ENCODE measurements at regions not wholly inside any gene's neighbourhood (a gene's known extent, or its start where the extent isn't known, plus 50 kb on each side); places are given as distances from the start of the nearest gene placed in this dataset.

DNA sequence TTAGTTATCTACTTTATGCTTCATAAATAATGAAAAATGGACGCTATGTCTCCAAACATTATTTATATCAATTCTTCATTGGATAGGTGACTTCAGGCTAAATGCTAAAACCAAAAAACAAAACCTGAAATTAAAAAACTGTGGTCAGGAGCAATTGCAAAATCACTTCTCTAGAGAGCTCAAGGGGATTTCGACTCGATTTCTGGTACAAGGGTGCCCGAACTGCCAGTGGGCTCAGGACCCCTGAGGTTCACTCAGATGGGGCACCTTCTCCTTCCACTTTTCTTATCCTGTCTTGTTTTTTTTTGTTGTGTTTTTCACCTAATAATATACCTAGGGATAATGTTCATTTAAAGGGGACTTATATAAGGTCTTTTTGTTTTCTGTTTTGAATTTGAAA lies 65.8 kb upstream of the CELF4 start:
- Histone ChIP-seq H3K4me1 (ENCODE audit: control insufficient read depth, insufficient read depth, low read length) (no peaks in the 10 kb centered on the region), H3K4me3 (ENCODE audit: low read length) (no peak overlapping the region), H3K27me3 (ENCODE audit: control insufficient read depth, insufficient read depth) (no peaks in the 10 kb centered on the region), H3K9me3 (ENCODE audit: control insufficient read depth, low read length) (no peaks in the 10 kb centered on the region), H3K27ac (ENCODE audit: low read length) (no peak overlapping the region)
- ATAC-seq (no peak), DNase-seq (no peak)
- 84% methylated on average over 4 of the region's 4 CpGs for WGBS
- intact Hi-C loops (cut with DNase I): no loop called here

- no peak overlapping the region for H3K4me3 ChIP-seq (ENCODE audit: low read length)
- DNase-seq (no peak), ATAC-seq (no peak)
- no peaks in the 10 kb centered on the region for H3K9me3 ChIP-seq (ENCODE audit: control insufficient read depth, low read length)
- no peaks in the 10 kb centered on the region for H3K4me1 ChIP-seq (ENCODE audit: control insufficient read depth, insufficient read depth, low read length)
- H3K27me3 ChIP-seq (ENCODE audit: control insufficient read depth, insufficient read depth): no peaks in the 10 kb centered on the region
- WGBS: 91% methylated on average over 2 of the region's 2 CpGs
- no peak overlapping the region for H3K27ac ChIP-seq (ENCODE audit: low read length)
- intact Hi-C loops (cut with DNase I): no loop called here
Measured at GRCh38 chr18:37630334-37630733, 64.7 kb upstream of the CELF4 start.

DNA sequence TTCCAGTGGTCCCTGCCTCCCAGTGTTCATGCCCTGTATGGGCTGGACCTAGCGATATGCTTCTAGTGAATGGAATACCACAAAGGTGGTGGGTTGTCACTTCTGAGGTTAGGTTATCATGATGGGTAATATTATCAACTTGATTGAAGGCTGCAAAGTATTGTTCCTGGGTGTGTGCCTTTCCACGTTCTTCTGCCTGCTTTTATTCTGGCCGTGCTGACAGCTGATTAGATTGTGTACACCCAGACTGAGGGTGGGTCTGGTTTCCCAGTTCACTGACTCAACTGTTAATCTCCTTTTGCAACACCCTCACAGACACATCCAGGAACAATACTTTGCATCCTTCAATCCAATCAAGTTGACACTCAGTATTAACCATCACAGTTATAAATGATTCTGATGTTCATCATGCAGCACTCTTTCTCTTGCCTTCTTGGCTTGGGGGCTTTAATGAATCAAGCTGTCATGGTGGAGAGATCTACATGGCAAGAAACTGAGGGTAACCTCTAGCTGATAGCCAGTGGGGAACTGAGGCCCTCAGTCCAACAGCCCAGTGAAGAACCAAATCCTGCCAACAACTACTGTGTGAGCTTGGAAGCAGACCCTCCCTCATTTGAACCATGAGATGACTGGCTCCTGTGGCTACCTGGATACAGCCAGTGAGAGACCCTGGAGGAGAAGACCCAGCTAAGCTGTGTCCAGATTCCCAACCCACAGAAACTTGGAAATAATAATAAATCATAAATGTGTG lies 63.0 kb upstream of the CELF4 start:
- ATAC-seq (peak in 1 of 2 donors; percentile 58), DNase-seq (no peak)
- no peaks in the 10 kb centered on the region for H3K9me3 ChIP-seq (ENCODE audit: control insufficient read depth, low read length)
- no peak overlapping the region for H3K4me3 ChIP-seq (ENCODE audit: low read length)
- no peaks in the 10 kb centered on the region for H3K27me3 ChIP-seq (ENCODE audit: control insufficient read depth, insufficient read depth)
- 53% methylated on average over 3 of the region's 3 CpGs for WGBS
- intact Hi-C loops (cut with DNase I): no loop called here
- H3K4me1 ChIP-seq (ENCODE audit: control insufficient read depth, insufficient read depth, low read length): no peaks in the 10 kb centered on the region
- no peak overlapping the region for H3K27ac ChIP-seq (ENCODE audit: low read length)

GRCh38 chr18:37624318-37624717 lies 58.7 kb upstream of the CELF4 start:
- WGBS: 58% methylated on average over 2 of the region's 2 CpGs
- intact Hi-C loops (cut with DNase I): no loop called here
- DNase-seq: no peak

GRCh38 chr18:37619964-37620363 lies 54.4 kb upstream of the CELF4 start:
- Histone ChIP-seq H3K27ac (ENCODE audit: low read length) (no peak overlapping the region), H3K27me3 (ENCODE audit: control insufficient read depth, insufficient read depth) (no peaks in the 10 kb centered on the region), H3K9me3 (ENCODE audit: control insufficient read depth, low read length) (no peaks in the 10 kb centered on the region), H3K4me1 (ENCODE audit: control insufficient read depth, insufficient read depth, low read length) (no peaks in the 10 kb centered on the region), H3K4me3 (ENCODE audit: low read length) (no peak overlapping the region)
- intact Hi-C loops (cut with DNase I): no loop called here
- DNase-seq: no peak
- WGBS: 78% methylated on average over 4 of the region's 4 CpGs
- no peak for ATAC-seq

More at GRCh38 chr18:37624318-37624717, 58.7 kb upstream of the CELF4 start:
- Histone ChIP-seq H3K27me3 (ENCODE audit: control insufficient read depth, insufficient read depth) (no peaks in the 10 kb centered on the region), H3K4me3 (ENCODE audit: low read length) (no peak overlapping the region), H3K4me1 (ENCODE audit: control insufficient read depth, insufficient read depth, low read length) (no peaks in the 10 kb centered on the region), H3K9me3 (ENCODE audit: control insufficient read depth, low read length) (no peaks in the 10 kb centered on the region), H3K27ac (ENCODE audit: low read length) (no peak overlapping the region)
- ATAC-seq: no peak

- intact Hi-C loops (cut with DNase I): no loop called here
- Histone ChIP-seq H3K27me3 (ENCODE audit: control insufficient read depth, insufficient read depth) (no peaks in the 10 kb centered on the region), H3K4me3 (ENCODE audit: low read length) (no peak overlapping the region), H3K9me3 (ENCODE audit: control insufficient read depth, low read length) (no peaks in the 10 kb centered on the region), H3K4me1 (ENCODE audit: control insufficient read depth, insufficient read depth, low read length) (no peaks in the 10 kb centered on the region), H3K27ac (ENCODE audit: low read length) (no peak overlapping the region)
- 63% methylated on average over 2 of the region's 2 CpGs for WGBS
- ATAC-seq: no peak
- DNase-seq: no peak
Measured at GRCh38 chr18:37617623-37618022, 52.0 kb upstream of the CELF4 start.

Small RNA genes lying in the stretch of these regions (microRNA-seq; reads per million reads assigned to microRNA genes)
- gene MIR4318 (0 reads per million in 2 donors), gene MIR5583-1 (0 reads per million in 2 donors), gene MIR5583-2 (0 reads per million in 2 donors), gene MIR924 (0 reads per million in 2 donors)
